ENCODE measurements at regions not wholly inside any gene's neighbourhood (a gene's known extent, or its start where the extent isn't known, plus 50 kb on each side); places are given as distances from the start of the nearest gene placed in this dataset.

- Histone ChIP-seq H3K79me2 (ENCODE audit: control insufficient read depth, insufficient read depth, low read length) (no peaks in the 10 kb centered on the region), H2BK5ac (ENCODE audit: low read length) (peak overlapping the region; percentile 48), H3K27ac (ENCODE audit: low read depth, low read length) (peak overlapping the region; percentile 41), H3K9ac (ENCODE audit: low read length) (no peak overlapping the region), H3K36me3 (ENCODE audit: control insufficient read depth, insufficient read depth, low read length) (no peaks in the 10 kb centered on the region), H3K4ac (ENCODE audit: low read depth, low read length) (peak overlapping the region; percentile 52), H3K56ac (ENCODE audit: low read length) (peak overlapping the region; percentile 62), H3K18ac (ENCODE audit: low read length) (peak overlapping the region; percentile 75), H3K4me2 (ENCODE audit: low read length) (no peak overlapping the region), H3K4me3 (ENCODE audit: low read length) (no peak overlapping the region), H3K27me3 (ENCODE audit: insufficient read depth, low read length, poor library complexity) (no peaks in the 10 kb centered on the region), H3K23ac (ENCODE audit: low read length) (no peak overlapping the region), H4K8ac (ENCODE audit: low read depth, low read length) (no peak overlapping the region), H3K79me1 (ENCODE audit: low read length) (no peaks in the 10 kb centered on the region), H2BK15ac (replicated peaks; ENCODE audit: low read depth) (peak overlapping the region; percentile 57), H3K4me1 (ENCODE audit: control insufficient read depth, low read depth, low read length) (peaks cover 5% of the 10 kb centered on the region), H4K5ac (ENCODE audit: low read length) (no peak overlapping the region), H2AK5ac (ENCODE audit: low read length) (no peak overlapping the region), H2BK120ac (ENCODE audit: low read depth, low read length) (no peak overlapping the region)
- no CpG with 5 or more reads among the region's 2 CpGs for WGBS (ENCODE audit: extremely low coverage, insufficient coverage, low lambda C conversion rate)
- DNase-seq, result peak; percentile 61
These were observed 236.3 kb upstream of the SEMA6A start for GRCh38 chr5:116810951-116811350.

GRCh38 chr5:116806836-116807235 is 232.2 kb upstream of the SEMA6A start:
- DNase-seq, result peak; percentile 68
- Histone ChIP-seq H3K18ac (ENCODE audit: low read length) (no peak overlapping the region), H2BK120ac (ENCODE audit: low read depth, low read length) (no peak overlapping the region), H4K8ac (ENCODE audit: low read depth, low read length) (no peak overlapping the region), H3K27ac (ENCODE audit: low read depth, low read length) (no peak overlapping the region), H3K4me2 (ENCODE audit: low read length) (no peak overlapping the region), H3K79me2 (ENCODE audit: control insufficient read depth, insufficient read depth, low read length) (no peaks in the 10 kb centered on the region), H4K5ac (ENCODE audit: low read length) (no peak overlapping the region), H3K79me1 (ENCODE audit: low read length) (no peaks in the 10 kb centered on the region), H3K4me3 (ENCODE audit: low read length) (no peak overlapping the region), H3K9ac (ENCODE audit: low read length) (no peak overlapping the region), H3K36me3 (ENCODE audit: control insufficient read depth, insufficient read depth, low read length) (no peaks in the 10 kb centered on the region), H2BK15ac (replicated peaks; ENCODE audit: low read depth) (peak overlapping the region; percentile 85), H3K4me1 (ENCODE audit: control insufficient read depth, low read depth, low read length) (peaks cover 2% of the 10 kb centered on the region), H3K56ac (ENCODE audit: low read length) (no peak overlapping the region), H3K27me3 (ENCODE audit: insufficient read depth, low read length, poor library complexity) (no peaks in the 10 kb centered on the region), H2AK5ac (ENCODE audit: low read length) (no peak overlapping the region), H2BK5ac (ENCODE audit: low read length) (no peak overlapping the region), H3K23ac (ENCODE audit: low read length) (no peak overlapping the region), H3K4ac (ENCODE audit: low read depth, low read length) (no peak overlapping the region)
- no CpG with 5 or more reads among the region's 3 CpGs for WGBS (ENCODE audit: extremely low coverage, insufficient coverage, low lambda C conversion rate)

GRCh38 chr5:116799401-116799800 is 224.8 kb upstream of the SEMA6A start:
- H3K79me2 ChIP-seq (ENCODE audit: control insufficient read depth, insufficient read depth, low read length), result no peaks in the 10 kb centered on the region
- no peak overlapping the region for H3K23ac ChIP-seq (ENCODE audit: low read length)
- no peaks in the 10 kb centered on the region for H3K36me3 ChIP-seq (ENCODE audit: control insufficient read depth, insufficient read depth, low read length)
- H3K4me1 ChIP-seq (ENCODE audit: control insufficient read depth, low read depth, low read length), result peaks cover 2% of the 10 kb centered on the region
- H3K18ac ChIP-seq (ENCODE audit: low read length), result no peak overlapping the region
- H2BK15ac ChIP-seq (replicated peaks; ENCODE audit: low read depth), result no peak overlapping the region
- no peak overlapping the region for H2BK120ac ChIP-seq (ENCODE audit: low read depth, low read length)
- WGBS (ENCODE audit: extremely low coverage, insufficient coverage, low lambda C conversion rate), result no CpG with 5 or more reads among the region's 3 CpGs
- no peaks in the 10 kb centered on the region for H3K27me3 ChIP-seq (ENCODE audit: insufficient read depth, low read length, poor library complexity)
- no peak overlapping the region for H4K8ac ChIP-seq (ENCODE audit: low read depth, low read length)
- no peak overlapping the region for H3K4ac ChIP-seq (ENCODE audit: low read depth, low read length)
- no peak overlapping the region for H4K5ac ChIP-seq (ENCODE audit: low read length)
- no peak for DNase-seq
- H3K9ac ChIP-seq (ENCODE audit: low read length), result no peak overlapping the region
- no peak overlapping the region for H2BK5ac ChIP-seq (ENCODE audit: low read length)
- H3K56ac ChIP-seq (ENCODE audit: low read length), result no peak overlapping the region
- no peak overlapping the region for H3K4me2 ChIP-seq (ENCODE audit: low read length)
- no peaks in the 10 kb centered on the region for H3K79me1 ChIP-seq (ENCODE audit: low read length)
- H2AK5ac ChIP-seq (ENCODE audit: low read length), result no peak overlapping the region
- no peak overlapping the region for H3K27ac ChIP-seq (ENCODE audit: low read depth, low read length)
- no peak overlapping the region for H3K4me3 ChIP-seq (ENCODE audit: low read length)

GRCh38 chr5:116795189-116795588 is 220.6 kb upstream of the SEMA6A start:
- H4K5ac ChIP-seq (ENCODE audit: low read length), result no peak overlapping the region

GRCh38 chr5:116789522-116789921 is 214.9 kb upstream of the SEMA6A start:
- Histone ChIP-seq H3K4me3 (ENCODE audit: low read length) (no peak overlapping the region), H4K8ac (ENCODE audit: low read depth, low read length) (no peak overlapping the region), H2BK5ac (ENCODE audit: low read length) (no peak overlapping the region), H2BK120ac (ENCODE audit: low read depth, low read length) (no peak overlapping the region), H3K23ac (ENCODE audit: low read length) (no peak overlapping the region), H3K56ac (ENCODE audit: low read length) (no peak overlapping the region), H4K5ac (ENCODE audit: low read length) (no peak overlapping the region), H3K4ac (ENCODE audit: low read depth, low read length) (no peak overlapping the region), H3K27me3 (ENCODE audit: insufficient read depth, low read length, poor library complexity) (no peaks in the 10 kb centered on the region), H3K79me2 (ENCODE audit: control insufficient read depth, insufficient read depth, low read length) (no peaks in the 10 kb centered on the region), H3K36me3 (ENCODE audit: control insufficient read depth, insufficient read depth, low read length) (no peaks in the 10 kb centered on the region), H2AK5ac (ENCODE audit: low read length) (no peak overlapping the region), H3K27ac (ENCODE audit: low read depth, low read length) (no peak overlapping the region), H3K4me2 (ENCODE audit: low read length) (no peak overlapping the region), H3K9ac (ENCODE audit: low read length) (no peak overlapping the region), H3K79me1 (ENCODE audit: low read length) (no peaks in the 10 kb centered on the region), H3K18ac (ENCODE audit: low read length) (no peak overlapping the region), H3K4me1 (ENCODE audit: control insufficient read depth, low read depth, low read length) (no peaks in the 10 kb centered on the region), H2BK15ac (replicated peaks; ENCODE audit: low read depth) (no peak overlapping the region)
- WGBS (ENCODE audit: extremely low coverage, insufficient coverage, low lambda C conversion rate), result no CpG with 5 or more reads among the region's 1 CpG
- no peak for DNase-seq

More at GRCh38 chr5:116795189-116795588, 220.6 kb upstream of the SEMA6A start:
- H3K27ac ChIP-seq (ENCODE audit: low read depth, low read length), result no peak overlapping the region
- no peak overlapping the region for H2AK5ac ChIP-seq (ENCODE audit: low read length)
- H3K4me3 ChIP-seq (ENCODE audit: low read length), result no peak overlapping the region
- H2BK120ac ChIP-seq (ENCODE audit: low read depth, low read length), result no peak overlapping the region
- no peak overlapping the region for H3K18ac ChIP-seq (ENCODE audit: low read length)
- no peak overlapping the region for H3K4ac ChIP-seq (ENCODE audit: low read depth, low read length)
- H3K4me2 ChIP-seq (ENCODE audit: low read length), result no peak overlapping the region
- H3K56ac ChIP-seq (ENCODE audit: low read length), result no peak overlapping the region
- H2BK15ac ChIP-seq (replicated peaks; ENCODE audit: low read depth), result no peak overlapping the region
- no peaks in the 10 kb centered on the region for H3K79me1 ChIP-seq (ENCODE audit: low read length)
- no peak overlapping the region for H2BK5ac ChIP-seq (ENCODE audit: low read length)
- H3K23ac ChIP-seq (ENCODE audit: low read length), result no peak overlapping the region
- no peaks in the 10 kb centered on the region for H3K36me3 ChIP-seq (ENCODE audit: control insufficient read depth, insufficient read depth, low read length)
- no peak overlapping the region for H3K9ac ChIP-seq (ENCODE audit: low read length)
- H3K27me3 ChIP-seq (ENCODE audit: insufficient read depth, low read length, poor library complexity), result no peaks in the 10 kb centered on the region
- H4K8ac ChIP-seq (ENCODE audit: low read depth, low read length), result no peak overlapping the region
- peaks cover 2% of the 10 kb centered on the region for H3K4me1 ChIP-seq (ENCODE audit: control insufficient read depth, low read depth, low read length)
- H3K79me2 ChIP-seq (ENCODE audit: control insufficient read depth, insufficient read depth, low read length), result no peaks in the 10 kb centered on the region
- no peak for DNase-seq
- WGBS (ENCODE audit: extremely low coverage, insufficient coverage, low lambda C conversion rate), result no CpG with 5 or more reads among the region's 2 CpGs

- no CpG with 5 or more reads among the region's 4 CpGs for WGBS (ENCODE audit: extremely low coverage, insufficient coverage, low lambda C conversion rate)
- no peak overlapping the region for H3K4me2 ChIP-seq (ENCODE audit: low read length)
These were observed 214.3 kb upstream of the SEMA6A start for GRCh38 chr5:116788851-116789403.

More at GRCh38 chr5:116788851-116789403, 214.3 kb upstream of the SEMA6A start:
- H3K27ac ChIP-seq (ENCODE audit: low read depth, low read length), result no peak overlapping the region
- no peak overlapping the region for H3K4ac ChIP-seq (ENCODE audit: low read depth, low read length)
- no peak overlapping the region for H3K18ac ChIP-seq (ENCODE audit: low read length)
- no peak overlapping the region for H3K23ac ChIP-seq (ENCODE audit: low read length)
- no peak overlapping the region for H3K4me3 ChIP-seq (ENCODE audit: low read length)
- H2BK15ac ChIP-seq (replicated peaks; ENCODE audit: low read depth), result no peak overlapping the region
- H2AK5ac ChIP-seq (ENCODE audit: low read length), result no peak overlapping the region
- no peak overlapping the region for H4K5ac ChIP-seq (ENCODE audit: low read length)
- no peak overlapping the region for H2BK5ac ChIP-seq (ENCODE audit: low read length)
- H3K56ac ChIP-seq (ENCODE audit: low read length), result no peak overlapping the region
- no peaks in the 10 kb centered on the region for H3K36me3 ChIP-seq (ENCODE audit: control insufficient read depth, insufficient read depth, low read length)
- H3K79me1 ChIP-seq (ENCODE audit: low read length), result no peaks in the 10 kb centered on the region
- no peak overlapping the region for H2BK120ac ChIP-seq (ENCODE audit: low read depth, low read length)
- no peak for DNase-seq
- H4K8ac ChIP-seq (ENCODE audit: low read depth, low read length), result no peak overlapping the region
- no peak overlapping the region for H3K9ac ChIP-seq (ENCODE audit: low read length)
- H3K79me2 ChIP-seq (ENCODE audit: control insufficient read depth, insufficient read depth, low read length), result no peaks in the 10 kb centered on the region
- no peaks in the 10 kb centered on the region for H3K27me3 ChIP-seq (ENCODE audit: insufficient read depth, low read length, poor library complexity)
- H3K4me1 ChIP-seq (ENCODE audit: control insufficient read depth, low read depth, low read length), result no peaks in the 10 kb centered on the region
